GM21528 (cell line): ENCODE measurements at regions not wholly inside any gene's neighbourhood (a gene's known extent, or its start where the extent isn't known, plus 50 kb on each side); places are given as distances from the start of the nearest gene placed in this dataset.

Experiments
- ATAC-seq: cut with Tn5 transposase; IDR thresholded peaks from one replicate; pipeline ENCODE4 v1.9.1; 2021; ENCODE audit warnings: mild to moderate bottlenecking, moderate library complexity; ENCODE audit not compliant: unreplicated experiment, low FRiP score

DNA sequence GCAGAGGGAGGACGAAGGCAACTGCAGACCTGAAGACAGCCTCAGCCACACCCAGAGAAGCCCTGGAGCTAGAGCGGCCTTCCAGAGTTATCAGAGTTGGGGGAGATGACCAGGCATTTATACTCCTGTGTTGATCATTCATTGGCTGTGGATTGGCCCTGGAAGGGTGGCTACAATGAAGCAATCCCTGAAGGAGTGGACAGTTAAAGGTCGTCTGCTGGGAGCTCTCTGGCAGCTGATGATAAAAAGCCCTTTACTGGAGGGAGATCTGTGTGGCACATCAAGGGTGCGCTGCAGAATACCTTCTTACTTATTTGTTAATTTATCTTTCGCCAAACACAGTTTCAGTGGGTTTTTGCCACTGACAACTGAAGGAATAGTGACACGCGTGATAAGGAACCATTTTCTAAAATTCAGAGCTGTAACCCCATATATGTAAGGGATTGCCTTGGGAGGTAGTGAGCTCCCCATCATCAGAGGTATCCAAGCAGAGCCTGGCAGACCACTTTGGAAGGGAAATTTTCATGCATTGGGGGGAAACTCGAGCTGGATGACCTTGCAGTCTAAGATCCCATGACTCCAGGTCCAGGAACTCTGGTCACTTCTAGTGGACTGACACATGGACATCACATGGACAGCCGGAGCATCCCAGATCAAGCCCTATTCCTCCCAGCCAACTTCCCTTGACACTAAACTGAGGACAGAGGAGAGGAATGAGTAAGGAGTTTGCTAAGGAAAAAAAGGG, 126.4 kb upstream of the GADD45A start:
- no peak for ATAC-seq

DNA sequence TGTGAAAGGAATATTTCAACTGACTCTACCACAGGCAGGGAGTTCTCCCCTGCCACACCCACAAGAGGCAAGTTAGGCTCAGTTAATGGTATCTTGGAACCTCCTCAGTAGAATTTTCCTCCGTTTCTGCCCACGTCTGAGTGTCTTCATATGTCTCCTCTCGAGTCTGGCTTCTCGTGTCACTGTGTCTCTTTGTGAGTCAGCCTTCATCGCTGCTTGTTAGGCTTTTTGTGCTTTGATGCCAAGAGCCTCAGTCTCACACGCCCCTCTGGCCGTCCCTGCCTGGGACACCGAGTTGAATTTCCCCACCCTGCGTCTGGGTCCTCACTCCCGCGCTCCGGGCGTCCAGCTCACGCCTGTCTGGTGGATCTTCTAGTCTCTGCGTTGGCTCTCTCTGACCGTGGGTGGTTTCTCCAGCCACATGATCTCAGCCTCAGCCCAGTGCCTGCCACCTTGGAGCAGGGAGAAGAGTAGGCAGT, 125.7 kb upstream of the GADD45A start:
- ATAC-seq = no peak

DNA sequence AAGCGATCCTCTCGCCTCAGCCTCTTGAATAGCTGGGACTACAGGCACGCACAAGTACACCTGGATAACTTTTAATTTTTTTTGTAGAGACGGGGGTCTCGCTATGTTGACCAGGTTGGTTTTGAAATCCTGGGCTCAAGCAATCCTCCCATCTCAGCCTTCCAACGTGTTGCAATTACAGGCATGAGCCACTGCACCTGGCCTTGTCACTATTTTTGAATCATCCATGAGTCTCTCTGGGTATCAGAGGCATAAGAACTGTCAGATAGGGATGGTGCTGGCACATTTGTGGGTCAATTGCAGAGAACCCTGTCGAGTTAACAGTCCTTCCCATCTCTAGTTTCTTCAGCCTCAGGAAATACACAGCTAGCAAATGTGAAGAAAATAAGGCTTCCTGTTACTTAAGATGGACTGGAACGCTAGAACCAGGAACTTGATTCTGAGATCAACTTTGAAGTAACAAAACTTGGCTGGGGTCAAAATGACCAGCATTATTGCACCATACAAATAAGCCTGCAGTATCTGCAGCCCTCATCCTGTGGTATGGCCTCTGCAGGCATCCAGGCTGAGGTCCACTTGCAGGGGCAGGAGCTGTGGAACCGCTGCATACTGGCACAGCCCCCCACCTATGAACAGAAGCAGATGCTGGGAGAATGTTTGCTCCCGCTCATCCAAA, 124.3 kb upstream of the GADD45A start:
- no peak for ATAC-seq

DNA sequence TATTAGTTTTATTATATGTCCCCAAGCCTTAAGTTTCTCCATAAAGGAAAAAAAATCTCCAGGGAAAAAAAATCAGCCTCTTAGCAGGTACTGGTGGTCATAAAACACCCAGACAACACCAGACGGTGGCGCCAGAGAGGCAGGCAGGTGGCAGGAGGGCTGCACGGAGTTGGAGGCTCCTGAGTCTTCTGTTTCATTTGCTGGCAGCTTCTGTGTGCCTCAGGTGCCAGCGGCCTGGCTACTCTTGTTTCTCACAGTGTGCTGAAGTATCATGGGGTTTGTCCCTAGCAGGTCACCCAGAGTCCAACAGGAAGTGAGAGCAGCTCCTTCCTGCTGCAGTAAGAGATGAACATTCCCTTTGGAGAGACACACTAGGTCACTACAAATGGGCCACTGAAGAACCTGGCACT, 123.3 kb upstream of the GADD45A start:
- ATAC-seq = peak; percentile 81

DNA sequence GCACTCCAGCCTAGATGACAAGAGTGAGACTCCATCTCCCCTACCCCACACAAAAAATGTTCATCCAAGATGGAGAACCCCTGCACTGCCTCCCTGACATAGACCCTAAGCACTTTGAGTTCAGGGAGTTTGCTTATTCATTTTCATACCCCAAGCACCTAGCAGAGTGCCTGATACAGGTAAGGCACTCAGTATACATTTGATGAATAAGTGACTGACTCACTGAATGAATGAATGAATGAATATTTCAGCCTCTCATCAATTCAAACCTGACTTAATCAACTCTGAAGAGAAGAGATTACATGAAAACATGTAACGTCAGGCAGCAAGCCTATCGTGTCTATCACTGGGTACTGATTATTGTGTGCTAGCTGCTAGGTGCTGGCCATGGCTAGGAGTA, 121.3 kb upstream of the GADD45A start:
- no peak for ATAC-seq

DNA sequence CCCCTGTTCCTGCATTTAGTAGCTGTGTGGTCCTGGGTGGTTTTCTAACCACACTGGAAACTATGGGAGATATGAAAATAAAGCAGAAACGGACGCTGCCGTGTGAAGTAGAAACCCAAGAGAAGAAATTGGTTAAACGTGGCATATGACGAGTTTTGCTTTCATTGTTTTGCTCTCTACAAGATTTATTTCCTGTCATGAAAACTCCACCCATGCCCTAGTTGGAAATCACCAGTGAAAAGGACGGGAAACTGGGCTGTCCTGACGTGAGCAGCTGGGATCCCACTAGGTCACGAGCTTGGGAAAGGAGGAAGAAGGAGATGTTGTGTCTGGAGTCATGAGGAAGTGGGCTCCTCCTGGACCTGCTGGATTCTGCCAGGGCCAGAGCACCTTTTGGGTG, 120.8 kb upstream of the GADD45A start:
- no peak for ATAC-seq

DNA sequence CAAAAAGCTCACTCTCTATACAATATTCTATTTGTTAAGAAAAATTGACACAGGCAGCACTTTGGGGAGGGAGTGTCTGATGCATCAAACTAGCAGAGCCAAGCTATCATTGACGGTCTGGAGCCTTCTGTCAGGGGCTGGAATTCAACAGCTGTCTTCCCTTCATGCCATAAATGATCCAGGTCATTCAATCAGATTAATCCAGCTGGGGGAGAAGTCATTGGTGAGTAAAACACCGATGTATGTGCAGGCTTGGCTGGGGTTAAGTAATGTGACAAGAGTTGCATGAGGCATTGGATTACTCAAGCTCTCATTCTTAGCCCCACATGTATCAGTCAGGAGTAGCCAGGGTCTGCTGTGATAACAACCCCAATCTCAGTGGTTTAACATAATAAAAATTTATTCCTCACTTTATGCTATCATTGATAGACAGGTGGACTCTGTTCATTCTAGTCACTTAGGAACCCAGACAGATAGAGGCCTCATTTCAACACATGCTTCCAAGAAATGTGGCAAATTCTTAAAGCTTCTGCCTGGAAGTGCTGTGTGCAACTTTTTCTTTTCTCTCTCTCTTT, 118.1 kb upstream of the GADD45A start:
- ATAC-seq = no peak

DNA sequence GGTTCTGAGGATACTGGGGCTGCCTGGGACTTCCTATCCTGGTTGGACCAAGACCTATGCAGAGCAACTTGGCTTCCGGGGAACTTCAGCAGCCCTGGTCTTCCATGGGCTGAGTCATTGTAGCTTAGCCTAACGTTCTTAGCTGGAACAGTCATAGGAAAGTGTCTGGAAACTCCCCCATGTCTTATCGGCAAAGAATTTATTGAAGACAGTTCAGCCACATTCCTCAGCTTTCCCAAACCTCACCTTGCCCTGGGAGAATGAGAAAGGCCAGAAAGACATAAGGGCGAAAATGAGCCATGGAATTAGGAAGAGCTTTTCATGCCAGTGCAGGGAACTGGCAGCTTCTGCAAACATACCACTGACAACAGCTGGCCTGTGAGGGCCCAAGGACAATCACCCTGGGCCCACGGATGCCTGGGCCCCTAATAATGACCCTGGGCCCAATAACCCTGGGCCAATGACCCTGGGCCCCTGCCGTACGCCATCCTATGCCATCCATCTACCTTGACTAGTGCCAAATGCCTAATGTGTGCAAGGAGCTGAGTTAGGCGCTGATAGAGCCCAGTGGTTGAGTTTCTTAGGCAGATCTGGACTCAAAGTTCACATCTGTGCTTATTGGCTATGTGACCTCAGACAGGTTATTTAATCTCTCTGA, 114.4 kb upstream of the GADD45A start:
- no peak for ATAC-seq

DNA sequence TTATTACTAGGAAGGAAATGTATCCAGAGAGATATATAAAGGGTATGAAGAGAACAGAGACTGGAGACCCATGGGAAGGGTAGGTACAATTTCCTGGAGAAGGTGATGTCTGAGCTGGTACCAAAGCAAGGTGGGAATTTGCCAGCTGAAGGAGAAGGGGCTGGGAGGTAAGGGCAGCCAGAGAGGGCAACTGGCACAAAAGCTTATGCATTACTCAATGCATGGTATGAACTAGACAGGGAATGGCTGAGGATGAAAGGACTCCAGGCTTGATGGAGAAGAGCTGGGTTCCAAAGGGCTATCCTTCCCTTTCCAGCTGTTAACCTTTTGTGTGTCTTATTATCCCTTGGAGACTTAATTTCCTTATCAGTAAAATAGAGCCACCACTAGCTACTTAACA, 113.6 kb upstream of the GADD45A start:
- no peak for ATAC-seq

DNA sequence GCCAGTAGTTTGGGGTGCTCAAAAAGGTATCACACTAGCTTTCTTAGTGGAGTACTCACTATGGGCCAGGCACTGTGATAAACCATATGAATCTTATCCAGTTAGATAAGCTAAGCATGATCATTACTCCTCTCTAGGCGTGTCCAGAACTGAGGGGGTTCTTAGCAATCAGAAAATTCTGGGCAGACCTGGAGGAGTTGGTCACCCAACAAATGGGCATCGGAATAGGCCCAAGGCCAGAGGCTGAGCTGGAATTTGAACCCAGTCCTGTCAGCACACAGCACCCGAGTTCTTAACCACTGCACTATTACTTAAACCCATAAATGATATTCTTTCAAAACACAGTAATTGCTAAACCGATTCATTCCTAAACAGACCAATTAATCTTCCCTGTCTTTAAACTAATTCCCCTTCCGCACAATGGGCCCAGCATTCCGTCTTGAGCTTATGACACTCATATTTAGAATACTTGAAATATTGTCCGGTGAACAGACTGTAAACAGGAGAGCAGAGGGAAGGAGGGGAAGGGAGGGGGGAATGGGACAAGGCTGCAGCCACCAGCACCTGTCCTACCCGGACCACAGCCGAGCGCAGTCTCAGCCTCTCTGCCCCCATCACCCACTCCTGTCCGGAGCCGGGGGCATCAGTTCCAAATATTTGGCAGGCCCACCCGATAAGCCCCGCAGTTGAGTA, 113.0 kb upstream of the GADD45A start:
- no peak for ATAC-seq

DNA sequence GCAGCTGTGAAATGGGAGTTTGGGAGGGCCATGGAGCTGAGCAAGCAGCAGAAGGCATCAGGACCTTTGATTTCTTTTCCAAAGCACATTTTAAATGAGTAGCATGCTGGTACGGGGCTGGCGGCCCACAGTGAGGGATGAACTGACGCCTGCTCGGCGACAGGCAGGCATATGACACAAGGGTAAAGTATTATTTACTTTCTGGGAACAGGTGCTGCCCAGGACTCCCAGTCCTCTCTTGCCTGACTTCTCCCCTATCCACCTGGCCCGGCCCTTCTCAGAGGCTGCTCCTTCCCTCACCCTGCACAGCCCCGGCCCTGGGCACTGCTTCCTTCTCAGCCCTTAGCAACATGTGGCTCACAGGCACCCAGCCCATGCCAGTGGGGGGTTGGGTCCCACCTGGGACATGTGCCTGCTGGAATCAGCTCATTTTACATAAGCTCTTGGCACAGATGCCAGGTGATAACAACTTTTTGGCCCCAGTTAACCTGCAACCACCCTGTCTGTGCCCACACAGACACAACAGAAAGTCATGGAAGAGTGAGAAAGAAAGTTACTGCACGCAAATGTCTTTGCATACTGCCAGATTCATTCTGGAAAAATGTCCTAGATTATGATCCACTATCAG, 112.3 kb upstream of the GADD45A start:
- ATAC-seq = no peak

DNA sequence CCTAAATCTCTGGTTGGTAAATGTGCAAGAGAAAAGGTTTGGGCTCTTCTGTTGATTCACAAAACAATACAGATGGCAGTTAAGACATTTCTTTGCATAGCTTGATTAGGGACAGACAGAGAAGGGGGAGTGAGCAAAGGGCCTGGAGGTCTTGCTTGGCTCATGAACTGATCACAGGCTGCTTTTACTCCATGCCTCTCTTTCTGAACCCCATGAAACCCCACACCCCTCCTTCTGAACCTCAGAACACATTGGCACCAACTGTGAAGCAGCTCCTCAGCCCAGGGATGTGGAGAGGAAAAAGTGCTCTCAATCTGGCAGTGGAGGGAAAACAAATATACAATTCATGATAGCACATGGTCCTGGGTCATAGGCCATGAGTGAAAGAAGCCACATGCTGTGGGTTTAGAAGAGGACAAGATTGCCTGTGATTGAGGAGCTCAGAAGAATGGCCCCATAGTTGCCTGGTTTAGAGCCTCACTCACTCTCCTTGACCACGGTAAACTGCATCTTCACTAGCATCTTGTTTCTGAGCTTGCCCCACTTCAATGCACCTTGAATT, 111.6 kb upstream of the GADD45A start:
- ATAC-seq = no peak

DNA sequence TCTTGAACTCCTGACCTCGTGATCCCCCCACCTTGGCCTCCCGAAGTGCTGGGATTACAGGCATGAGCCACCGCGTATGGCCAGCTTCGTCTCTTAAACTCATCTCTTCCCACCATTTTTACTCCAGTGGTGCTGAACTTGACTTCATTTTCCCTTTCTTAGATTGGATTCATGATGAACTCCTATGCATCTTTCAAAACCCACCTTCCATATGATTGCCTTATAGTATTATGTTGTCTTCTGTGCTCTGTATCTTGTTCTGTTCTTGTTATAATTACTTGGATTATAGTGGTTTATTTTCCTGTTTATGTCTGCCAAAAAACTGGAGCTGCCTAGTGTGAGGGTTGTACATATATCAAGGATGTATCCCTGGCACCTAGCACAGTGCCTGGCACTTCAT, 110.8 kb upstream of the GADD45A start:
- ATAC-seq = no peak

DNA sequence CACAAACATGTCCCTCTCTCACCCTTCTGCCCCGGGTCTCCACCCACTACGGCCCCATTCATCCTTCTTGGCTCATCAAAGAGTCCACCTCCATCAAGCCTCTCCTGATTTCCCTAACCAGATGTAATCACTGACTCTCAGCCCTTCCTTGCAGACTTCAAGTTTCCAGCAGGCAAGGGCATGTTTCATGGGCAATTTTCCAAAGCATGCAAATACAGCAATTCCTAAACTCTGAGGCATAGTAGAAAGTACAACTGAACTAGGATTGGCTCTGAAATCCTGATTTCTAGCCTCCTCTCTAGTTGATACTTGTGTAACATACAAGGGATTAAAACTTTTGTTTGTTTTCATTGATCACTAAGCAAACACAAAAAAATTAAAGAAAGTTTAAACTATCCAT, 109.1 kb upstream of the GADD45A start:
- no peak for ATAC-seq

DNA sequence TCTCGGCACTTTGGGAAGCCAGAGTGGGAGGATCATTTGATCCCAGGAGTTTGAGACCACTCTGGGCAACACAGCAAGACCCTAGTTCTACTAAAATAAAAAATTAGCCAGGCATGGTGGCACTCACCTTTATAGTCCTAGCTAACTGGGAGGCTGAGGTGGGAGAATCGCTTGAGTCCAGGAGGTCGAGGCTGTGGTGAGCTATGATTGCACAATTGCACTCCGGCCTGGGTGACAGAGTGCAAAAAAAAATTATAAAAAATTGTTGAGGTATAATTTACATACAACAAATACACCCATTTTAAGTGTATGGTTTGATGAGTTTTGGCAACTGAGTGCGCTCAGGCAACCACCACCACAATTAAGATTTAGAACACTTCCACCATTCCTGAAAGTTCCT, 108.5 kb upstream of the GADD45A start:
- ATAC-seq = no peak

DNA sequence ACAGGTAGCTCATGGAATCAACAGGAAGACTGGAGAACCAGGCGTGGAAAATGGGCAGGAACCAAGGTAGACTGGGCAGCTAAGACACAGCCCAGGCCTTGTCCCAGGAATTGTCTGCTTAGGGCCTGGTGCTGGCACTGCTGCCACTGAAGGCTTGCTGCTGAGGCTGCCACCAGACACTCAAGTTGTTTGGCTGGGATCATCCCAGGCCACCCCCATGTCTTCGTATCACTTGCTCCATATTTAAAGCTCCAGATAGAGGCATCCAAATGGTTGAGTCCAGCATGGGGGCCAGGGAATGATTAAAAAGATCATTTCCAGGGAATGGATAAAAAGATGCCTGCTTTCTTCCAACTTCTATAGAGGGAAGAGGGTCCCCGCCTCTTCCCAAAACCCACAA, 107.4 kb upstream of the GADD45A start:
- no peak for ATAC-seq

DNA sequence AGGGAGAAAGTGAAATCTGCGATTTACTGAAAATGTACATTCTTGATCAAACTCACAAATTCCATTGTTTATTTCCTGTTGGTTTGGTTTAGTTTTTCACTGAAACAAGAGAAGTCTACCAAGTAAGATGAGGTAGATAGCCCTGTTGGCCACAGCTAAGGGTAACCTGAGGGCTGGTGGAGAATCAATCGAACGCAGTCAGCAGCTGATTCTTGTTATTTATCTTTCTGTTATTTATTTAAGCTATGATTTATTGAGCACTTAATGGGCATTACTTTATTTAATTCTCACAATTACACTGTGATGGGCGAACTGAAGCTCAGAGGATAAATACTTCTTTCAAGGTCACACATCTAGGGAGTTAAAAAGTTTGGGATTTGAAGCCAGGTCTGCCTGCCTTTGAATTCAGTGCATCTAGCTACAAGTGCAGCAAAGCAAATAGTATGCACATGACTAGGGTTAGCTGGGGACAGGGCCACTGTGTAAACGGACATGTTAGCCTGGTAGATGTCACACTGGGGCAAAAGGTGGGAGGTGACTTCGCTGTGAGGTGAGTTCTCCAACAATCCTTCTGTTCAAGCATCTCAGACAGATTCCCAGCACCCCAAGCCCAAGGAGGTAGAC, 106.5 kb upstream of the GADD45A start:
- ATAC-seq = no peak

DNA sequence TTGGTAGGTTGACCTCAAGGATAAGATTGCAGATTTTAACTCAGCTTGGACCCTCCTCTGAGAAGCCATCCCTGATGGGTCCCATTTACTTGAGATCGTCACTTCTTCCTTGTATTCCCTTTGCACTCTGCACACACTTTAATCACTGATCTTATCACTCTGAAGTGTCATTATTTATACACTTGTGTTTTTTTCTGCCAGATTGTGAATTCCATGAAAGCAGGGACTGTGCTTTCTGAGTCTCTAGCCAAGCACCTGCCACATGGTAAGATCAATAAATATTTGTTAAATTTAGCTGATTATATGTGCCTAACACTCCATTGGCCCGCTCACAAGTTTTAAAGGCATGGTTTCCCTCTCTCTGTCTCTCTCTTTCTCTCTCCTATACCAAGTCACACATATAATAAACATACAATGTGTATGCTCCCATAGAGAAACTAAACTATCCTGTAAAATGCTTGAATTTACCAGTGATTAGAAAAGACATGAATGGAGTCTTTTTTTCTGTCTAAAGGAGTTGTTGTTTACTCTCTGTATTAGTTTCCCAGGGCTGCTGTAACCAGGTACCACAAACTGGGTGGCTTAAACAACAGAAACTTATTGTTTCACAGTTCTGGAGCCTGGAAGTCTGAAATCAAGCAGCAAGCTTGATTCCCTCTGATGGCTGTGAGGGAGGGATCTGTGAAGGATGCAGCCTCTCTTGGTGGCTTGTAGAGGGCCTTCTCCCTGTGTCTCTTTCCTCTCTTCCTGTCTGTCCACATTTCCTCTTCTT, 105.2 kb upstream of the GADD45A start:
- ATAC-seq = no peak
